NCI-H1417 treated with DMSO at 0.1 percent for 48 hours (cell line): ENCODE measurements at regions not wholly inside any gene's neighbourhood (a gene's known extent, or its start where the extent isn't known, plus 50 kb on each side); places are given as distances from the start of the nearest gene placed in this dataset.
"Not testable (repeated sequence)": the region's sequence is repeated elsewhere in the genome, so short reads cannot be mapped to it uniquely, and the experiment has no call there.

Source experiments
- DNase-seq: peaks from one replicate; lab custom pipeline; 2025; lab: John Stamatoyannopoulos, UW

GRCh38 chr6:26234421-26235301, 130.3 kb upstream of the BTN3A2 start:
- peak; percentile 35 for DNase-seq

GRCh38 chr6:26235302-26235670, 129.7 kb upstream of the BTN3A2 start:
- no peak for DNase-seq

- DNase-seq: not testable (repeated sequence)
These were observed 125.6 kb upstream of the BTN3A2 start for GRCh38 chr6:26239415-26239814.

GRCh38 chr6:26240157-26241032, 124.6 kb upstream of the BTN3A2 start:
- DNase-seq: no peak

- no peak for DNase-seq
These were observed 123.7 kb upstream of the BTN3A2 start for GRCh38 chr6:26241033-26241895.

GRCh38 chr6:26243132-26243531, 121.9 kb upstream of the BTN3A2 start:
- DNase-seq: no peak

- no peak for DNase-seq
These were observed 121.2 kb upstream of the BTN3A2 start for GRCh38 chr6:26243752-26244151.

- DNase-seq: no peak
These were observed 118.9 kb upstream of the BTN3A2 start for GRCh38 chr6:26246058-26246457.

- no peak for DNase-seq
These were observed 118.4 kb upstream of the BTN3A2 start for GRCh38 chr6:26246553-26246952.

GRCh38 chr6:26249707-26249956, 115.4 kb upstream of the BTN3A2 start:
- DNase-seq: no peak

GRCh38 chr6:26249957-26250697, 114.9 kb upstream of the BTN3A2 start:
- DNase-seq: peak; percentile 82

GRCh38 chr6:26250698-26251044, 114.3 kb upstream of the BTN3A2 start:
- no peak for DNase-seq

GRCh38 chr6:26251354-26252076, 113.5 kb upstream of the BTN3A2 start:
- DNase-seq: peak; percentile 78

GRCh38 chr6:26252077-26252472, 112.9 kb upstream of the BTN3A2 start:
- no peak for DNase-seq

GRCh38 chr6:26254724-26255123, 110.3 kb upstream of the BTN3A2 start:
- DNase-seq: no peak

- no peak for DNase-seq
These were observed 107.7 kb upstream of the BTN3A2 start for GRCh38 chr6:26257272-26257671.

GRCh38 chr6:26258212-26258977, 106.6 kb upstream of the BTN3A2 start:
- no peak for DNase-seq

GRCh38 chr6:26260110-26260637, 104.8 kb upstream of the BTN3A2 start:
- no peak for DNase-seq

GRCh38 chr6:26260725-26261490, 104.1 kb upstream of the BTN3A2 start:
- DNase-seq: no peak
